ENCODE measurements at regions not wholly inside any gene's neighbourhood (a gene's known extent, or its start where the extent isn't known, plus 50 kb on each side); places are given as distances from the start of the nearest gene placed in this dataset.

GRCh38 chr17:73724341-73724740 is 80.1 kb upstream of the SDK2 start:
- TF ChIP-seq EGR1 (IDR thresholded peaks at IDR 0.05; ENCODE audit: borderline replicate concordance, low read depth, low read length) (no peak), CBX8 (IDR thresholded peaks at IDR 0.05; ENCODE audit: borderline replicate concordance, low read depth, low read length) (no peak)
- H3K79me2 ChIP-seq (ENCODE audit: control insufficient read depth in 1 of 2, insufficient read depth in 2 of 2, low read length in 2 of 2): no peaks in the 10 kb centered on the region
- FAIRE-seq (no peak), DNase-seq (ENCODE audit: low read depth in 1 of 2, low spot score in 2 of 2) (no peak)
- H4K91ac ChIP-seq (replicated peaks; ENCODE audit: insufficient read length, low read length): no peak overlapping the region
- H3K27me3 ChIP-seq (replicated peaks in 1 of 4; ENCODE audit: control insufficient read depth in 3 of 4, extremely low read depth in 1 of 4, insufficient read depth in 3 of 4, low read length in 3 of 4): peaks cover 0 to 2% (median 0%) of the 10 kb centered on the region in 4 experiments; a peak in 1 of 7 replicates
- H2BK12ac ChIP-seq (ENCODE audit: low read depth, low read length): no peak overlapping the region
- no peak overlapping the region for H4K5ac ChIP-seq (ENCODE audit: insufficient read length, low read depth, low read length)
- no peak overlapping the region for H2AFZ ChIP-seq (ENCODE audit: low read length)
- H2BK15ac ChIP-seq (ENCODE audit: low read length): no peak overlapping the region
- no peaks in the 10 kb centered on the region for H3K36me3 ChIP-seq (ENCODE audit: control insufficient read depth in 2 of 4, insufficient read depth in 4 of 4, low read length in 3 of 4)
- H3K4me2 ChIP-seq (ENCODE audit: insufficient read depth in 1 of 2, low read depth in 2 of 2, low read length in 2 of 2): no peak overlapping the region
- no peak overlapping the region for H3K27ac ChIP-seq (ENCODE audit: low read depth, low read length)
- H3K14ac ChIP-seq (ENCODE audit: insufficient read length): no peak overlapping the region
- ChIA-PET CTCF (ENCODE audit: partially characterized antibody) (interaction anchor here (0.6 to 7.3 kb wide), 7 partner anchors 11 to 361 kb away, joined by 3 to 56 read pairs (median 3); no protein-coding TSS in a partner anchor), POLR2A (ENCODE audit: partially characterized antibody) (interaction anchor here (0.6 to 0.9 kb wide), 2 partner anchors 97 to 552 kb away, joined by 3 read pairs; no protein-coding TSS in a partner anchor)
- no peak overlapping the region for H3K56ac ChIP-seq (replicated peaks; ENCODE audit: insufficient read length, low read depth, low read length)
- H2BK5ac ChIP-seq (ENCODE audit: low read depth, low read length): no peak overlapping the region
- WGBS, 2 experiments (ENCODE audit: extremely low coverage in 1 of 2, insufficient coverage in 1 of 2, insufficient read length in 1 of 2, insufficient replicate concordance in 2 of 2, low coverage in 1 of 2, low lambda C conversion rate in 2 of 2, missing lambda C conversion rate in 1 of 2): 80% methylated on average over 5 of the region's 5 CpGs; no CpG with 5 or more reads in 1 of the 2 experiments
- H2BK20ac ChIP-seq (ENCODE audit: low read length): no peak overlapping the region
- H4K8ac ChIP-seq (ENCODE audit: extremely low read depth, insufficient read depth, low read length): no peak overlapping the region; the same call in 1 of the 2 replicates
- H3K23me2 ChIP-seq (ENCODE audit: low read depth, low read length): no peaks in the 10 kb centered on the region
- H2BK120ac ChIP-seq (replicated peaks; ENCODE audit: low read depth, low read length): no peak overlapping the region
- H3K9ac ChIP-seq (replicated peaks in 1 of 4; ENCODE audit: extremely low read depth in 1 of 4, low read depth in 3 of 4, low read length in 3 of 4): no peak overlapping the region
- H4K20me1 ChIP-seq (replicated peaks in 1 of 2; ENCODE audit: control insufficient read depth in 1 of 2, insufficient read depth in 2 of 2, low read length in 2 of 2): no peaks in the 10 kb centered on the region
- no peaks in the 10 kb centered on the region for H3K79me1 ChIP-seq (ENCODE audit: low read depth, low read length)
- H2AK5ac ChIP-seq (ENCODE audit: low read depth, low read length): no peak overlapping the region
- peaks cover 0 to 3% (median 2%) of the 10 kb centered on the region in 4 experiments; a peak in 2 of 7 replicates for H3K4me1 ChIP-seq (replicated peaks in 1 of 4; ENCODE audit: control insufficient read depth in 3 of 4, insufficient read depth in 4 of 4, low read length in 3 of 4)
- H3K4me3 ChIP-seq (ENCODE audit: extremely low read depth in 1 of 4, insufficient read depth in 2 of 4, low read depth in 3 of 4, low read length in 4 of 4): no peak overlapping the region
- H3K4ac ChIP-seq (replicated peaks; ENCODE audit: insufficient read length, low read depth, low read length): no peak overlapping the region
- no peak overlapping the region for H3K23ac ChIP-seq (ENCODE audit: insufficient read length)
- H3K18ac ChIP-seq (ENCODE audit: extremely low read depth, low read length): no peak overlapping the region
- no peaks in the 10 kb centered on the region for H3K9me3 ChIP-seq (ENCODE audit: insufficient read depth in 2 of 2, low read depth in 1 of 2, low read length in 1 of 2)
